HEK293 (cell line): ENCODE measurements at regions not wholly inside any gene's neighbourhood (a gene's known extent, or its start where the extent isn't known, plus 50 kb on each side); places are given as distances from the start of the nearest gene placed in this dataset.

Experiments
- CTCF ChIA-PET: fragments of 350-600 bp; formaldehyde crosslinking; extraction: SDS; loops from one replicate; lab custom pipeline; 2021; ENCODE audit warnings: antibody characterized with exemption; lab: Yijun Ruan, JAX
- POLR2A ChIA-PET: fragments of 300-600 bp; formaldehyde crosslinking; extraction: SDS; loops from one replicate; lab custom pipeline; 2020; ENCODE audit warnings: antibody characterized with exemption, inconsistent platforms; lab: Yijun Ruan, JAX
- H3K27ac ChIP-seq: fragments of 200-500 bp; sonication (Bioruptor generic); 2 replicates; pipeline ENCODE4 v1.5.1; 2014; ENCODE audit warnings: low read depth, low read length, control low read depth, inconsistent platforms; ENCODE audit errors: extremely low read depth
- H3K36me3 ChIP-seq, 2 experiments: fragments of 200-500 bp in 1 of 2; sonication (Bioruptor generic) in 1 of 2; 1 replicate in 1 of 2; 2 replicates in 1 of 2; pipeline ENCODE4 v1.5.1; 2014 to 2017; ENCODE audit warnings: inconsistent platforms in 2 of 2, low read length in 2 of 2; ENCODE audit not compliant: control insufficient read depth in 2 of 2, insufficient read depth in 1 of 2
- H3K4me1 ChIP-seq: fragments of 200-500 bp; sonication (Bioruptor generic); 2 replicates; pipeline ENCODE4 v1.5.1; 2014; ENCODE audit warnings: mild to moderate bottlenecking, low read length, inconsistent platforms; ENCODE audit not compliant: control insufficient read depth, insufficient read depth
- H3K4me3 ChIP-seq: 2 replicates; pipeline ENCODE4 v1.5.1; 2011; ENCODE audit warnings: low read depth, mild to moderate bottlenecking, control low read depth, low read length, moderate library complexity
- H3K9me3 ChIP-seq: fragments of 200-500 bp; sonication (Bioruptor generic); 2 replicates; pipeline ENCODE4 v1.5.1; 2014; ENCODE audit warnings: low read depth, low read length, inconsistent platforms; ENCODE audit not compliant: control insufficient read depth, insufficient read depth
- BCL6B ChIP-seq: fragments of 450-650 bp; formaldehyde crosslinking; IDR thresholded peaks from 2 replicates; pipeline ENCODE4 v1.5.1; 2017; ENCODE audit warnings: missing biosample characterization, missing genetic modification characterization
- KLF10 ChIP-seq: fragments of 450-650 bp; IDR thresholded peaks from 2 replicates; pipeline ENCODE4 v1.5.1; 2018; ENCODE audit warnings: missing biosample characterization, mild to moderate bottlenecking, missing genetic modification characterization
- KLF9 ChIP-seq: fragments of 450-650 bp; formaldehyde crosslinking; IDR thresholded peaks from 2 replicates; pipeline ENCODE4 v1.5.1; 2016; ENCODE audit warnings: missing biosample characterization, missing genetic modification characterization, low read depth
- OSR2 ChIP-seq: fragments of 450-650 bp; formaldehyde crosslinking; IDR thresholded peaks from 2 replicates; pipeline ENCODE4 v1.5.1; 2016; ENCODE audit warnings: missing biosample characterization, missing genetic modification characterization
- REST ChIP-seq: fragments of 450-650 bp; formaldehyde crosslinking; IDR thresholded peaks from 2 replicates; pipeline ENCODE4 v1.5.1; 2016; ENCODE audit warnings: missing biosample characterization, missing genetic modification characterization
- SP7 ChIP-seq: fragments of 450-650 bp; formaldehyde crosslinking; IDR thresholded peaks from 2 replicates; pipeline ENCODE4 v1.5.1; 2016; ENCODE audit warnings: missing biosample characterization, missing genetic modification characterization
- TCF7L2 ChIP-seq: IDR thresholded peaks from 2 replicates; pipeline ENCODE4 v1.6.1; 2011; ENCODE audit warnings: low read depth, mild to moderate bottlenecking, inconsistent platforms, low read length, moderate library complexity, borderline replicate concordance
- YY1 ChIP-seq: fragments of 450-650 bp; formaldehyde crosslinking; IDR thresholded peaks from 2 replicates; pipeline ENCODE4 v1.5.1; 2018; ENCODE audit warnings: missing biosample characterization, missing genetic modification characterization
- YY2 ChIP-seq: fragments of 450-650 bp; formaldehyde crosslinking; IDR thresholded peaks from 2 replicates; pipeline ENCODE4 v1.5.1; 2016; ENCODE audit warnings: missing biosample characterization, missing genetic modification characterization
- ZBTB1 ChIP-seq: fragments of 450-650 bp; formaldehyde crosslinking; IDR thresholded peaks from 2 replicates; pipeline ENCODE4 v1.5.1; 2016; ENCODE audit warnings: missing biosample characterization, missing genetic modification characterization
- ZBTB8A ChIP-seq: fragments of 450-650 bp; formaldehyde crosslinking; IDR thresholded peaks from 2 replicates; pipeline ENCODE4 v1.5.1; 2016; ENCODE audit warnings: missing biosample characterization, missing genetic modification characterization
- ZFP3 ChIP-seq: fragments of 450-650 bp; formaldehyde crosslinking; IDR thresholded peaks from 2 replicates; pipeline ENCODE4 v1.5.1; 2016; ENCODE audit warnings: low read depth, missing biosample characterization, missing genetic modification characterization
- ZFP37 ChIP-seq: fragments of 450-650 bp; formaldehyde crosslinking; IDR thresholded peaks from 2 replicates; pipeline ENCODE4 v1.5.1; 2016; ENCODE audit warnings: missing biosample characterization, missing genetic modification characterization
- ZFP41 ChIP-seq: fragments of 450-650 bp; formaldehyde crosslinking; IDR thresholded peaks from 2 replicates; pipeline ENCODE4 v1.5.1; 2016; ENCODE audit warnings: missing biosample characterization, missing genetic modification characterization, borderline replicate concordance
- ZNF112 ChIP-seq: fragments of 450-650 bp; formaldehyde crosslinking; IDR thresholded peaks from 2 replicates; pipeline ENCODE4 v1.5.0; 2017; ENCODE audit warnings: missing biosample characterization, missing genetic modification characterization
- ZNF302 ChIP-seq: fragments of 450-650 bp; formaldehyde crosslinking; IDR thresholded peaks from 2 replicates; pipeline ENCODE4 v1.5.1; 2016; ENCODE audit warnings: missing biosample characterization, missing genetic modification characterization, low read depth
- ZNF404 ChIP-seq: fragments of 450-650 bp; formaldehyde crosslinking; IDR thresholded peaks from 2 replicates; pipeline ENCODE4 v1.5.1; 2017; ENCODE audit warnings: missing biosample characterization, missing genetic modification characterization
- ZNF514 ChIP-seq: fragments of 450-650 bp; formaldehyde crosslinking; IDR thresholded peaks from 2 replicates; pipeline ENCODE4 v1.5.1; 2016; ENCODE audit warnings: missing biosample characterization, missing genetic modification characterization
- ZNF561 ChIP-seq: fragments of 450-650 bp; IDR thresholded peaks from 2 replicates; pipeline ENCODE4 v1.5.1; 2018; ENCODE audit warnings: missing biosample characterization, missing genetic modification characterization, borderline replicate concordance
- ZNF585B ChIP-seq: fragments of 450-650 bp; formaldehyde crosslinking; IDR thresholded peaks from 2 replicates; pipeline ENCODE4 v1.5.1; 2016; ENCODE audit warnings: missing biosample characterization, missing genetic modification characterization
- ZNF792 ChIP-seq: fragments of 450-650 bp; formaldehyde crosslinking; IDR thresholded peaks from 2 replicates; pipeline ENCODE4 v1.5.1; 2016; ENCODE audit warnings: missing biosample characterization, missing genetic modification characterization
- ZNF837 ChIP-seq: fragments of 450-650 bp; formaldehyde crosslinking; IDR thresholded peaks from 2 replicates; pipeline ENCODE4 v1.5.1; 2016; ENCODE audit warnings: missing biosample characterization, missing genetic modification characterization
- TF ChIP-seq, protein P1 (sequence below): fragments of 450-650 bp; formaldehyde crosslinking; IDR thresholded peaks from 2 replicates; pipeline ENCODE4 v1.5.1; 2016; ENCODE audit warnings: missing biosample characterization, missing genetic modification characterization
- TF ChIP-seq, protein P2 (sequence below): fragments of 450-650 bp; IDR thresholded peaks from 2 replicates; pipeline ENCODE4 v1.5.1; 2018; ENCODE audit warnings: missing biosample characterization, mild to moderate bottlenecking, missing genetic modification characterization

DNA sequence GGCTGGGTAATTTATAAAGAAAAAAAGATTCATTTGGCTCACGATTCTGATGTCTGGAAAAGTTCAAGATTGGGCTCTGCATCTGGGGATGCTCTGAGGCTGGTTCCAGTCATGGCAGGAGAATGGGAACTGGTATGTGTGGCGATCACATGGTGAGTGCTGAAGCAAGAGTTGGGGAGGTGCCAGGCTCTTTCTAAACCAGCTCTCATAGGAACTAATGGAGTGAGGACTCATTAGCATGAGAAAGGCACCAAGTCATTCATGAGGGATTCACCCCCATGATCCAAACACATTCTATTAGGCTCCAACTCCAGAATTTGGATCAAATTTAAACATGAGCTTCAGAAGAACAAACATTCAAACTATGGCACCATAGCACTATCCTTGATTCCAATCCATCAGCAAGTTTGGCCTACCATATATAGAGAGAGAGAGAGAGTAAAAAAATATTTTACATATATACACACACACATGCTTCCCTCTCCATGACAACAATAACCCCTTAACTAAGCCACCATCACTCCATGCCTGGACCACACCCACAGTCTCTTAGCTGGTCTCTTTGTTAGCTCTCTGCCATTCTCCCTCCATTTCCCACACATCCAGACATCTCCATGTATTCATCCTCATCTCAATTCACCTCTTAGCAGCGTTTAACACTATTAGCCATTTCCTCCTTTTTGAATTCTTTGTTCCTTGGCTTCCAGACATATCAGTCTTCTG, 57.9 kb downstream of the NPY start:
- Histone ChIP-seq H3K36me3 (no peaks in the 10 kb centered on the region), H3K4me1 (no peaks in the 10 kb centered on the region), H3K27ac (no peak overlapping the region), H3K4me3 (no peak overlapping the region), H3K9me3 (no peaks in the 10 kb centered on the region)
- no peak for TF ChIP-seq ZNF404 (tag by site-specific recombination)
- TF ChIP-seq, protein P1, sequence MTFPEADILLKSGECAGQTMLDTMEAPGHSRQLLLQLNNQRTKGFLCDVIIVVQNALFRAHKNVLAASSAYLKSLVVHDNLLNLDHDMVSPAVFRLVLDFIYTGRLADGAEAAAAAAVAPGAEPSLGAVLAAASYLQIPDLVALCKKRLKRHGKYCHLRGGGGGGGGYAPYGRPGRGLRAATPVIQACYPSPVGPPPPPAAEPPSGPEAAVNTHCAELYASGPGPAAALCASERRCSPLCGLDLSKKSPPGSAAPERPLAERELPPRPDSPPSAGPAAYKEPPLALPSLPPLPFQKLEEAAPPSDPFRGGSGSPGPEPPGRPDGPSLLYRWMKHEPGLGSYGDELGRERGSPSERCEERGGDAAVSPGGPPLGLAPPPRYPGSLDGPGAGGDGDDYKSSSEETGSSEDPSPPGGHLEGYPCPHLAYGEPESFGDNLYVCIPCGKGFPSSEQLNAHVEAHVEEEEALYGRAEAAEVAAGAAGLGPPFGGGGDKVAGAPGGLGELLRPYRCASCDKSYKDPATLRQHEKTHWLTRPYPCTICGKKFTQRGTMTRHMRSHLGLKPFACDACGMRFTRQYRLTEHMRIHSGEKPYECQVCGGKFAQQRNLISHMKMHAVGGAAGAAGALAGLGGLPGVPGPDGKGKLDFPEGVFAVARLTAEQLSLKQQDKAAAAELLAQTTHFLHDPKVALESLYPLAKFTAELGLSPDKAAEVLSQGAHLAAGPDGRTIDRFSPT (tag by site-specific recombination) = no peak
- TF ChIP-seq ZNF837 (tag by site-specific recombination) = no peak
- TF ChIP-seq BCL6B (tag by site-specific recombination) = no peak
- TF ChIP-seq ZBTB1 (tag by site-specific recombination) = no peak
- TF ChIP-seq OSR2 (tag by site-specific recombination) = no peak
- TF ChIP-seq ZBTB8A (tag by site-specific recombination) = no peak
- no peak for TF ChIP-seq TCF7L2
- no peak for TF ChIP-seq ZFP3 (tag by site-specific recombination)
- no peak for TF ChIP-seq ZFP41 (tag by site-specific recombination)
- no peak for TF ChIP-seq ZFP37 (tag by site-specific recombination)
- TF ChIP-seq SP7 (tag by site-specific recombination) = no peak
- no peak for TF ChIP-seq YY1 (tag by site-specific recombination)
- TF ChIP-seq ZNF792 (tag by site-specific recombination) = no peak
- CTCF ChIA-PET = no interaction called here
- POLR2A ChIA-PET = no interaction called here

GRCh38 chr7:24343614-24344013, 59.6 kb downstream of the NPY start:
- no peaks in the 10 kb centered on the region for H3K36me3 ChIP-seq
- no peak for TF ChIP-seq KLF9
- no peak for TF ChIP-seq ZNF585B (tag by site-specific recombination)
- TF ChIP-seq ZNF514 (tag by site-specific recombination) = no peak
- no peak for TF ChIP-seq REST
- TF ChIP-seq, protein P2, sequence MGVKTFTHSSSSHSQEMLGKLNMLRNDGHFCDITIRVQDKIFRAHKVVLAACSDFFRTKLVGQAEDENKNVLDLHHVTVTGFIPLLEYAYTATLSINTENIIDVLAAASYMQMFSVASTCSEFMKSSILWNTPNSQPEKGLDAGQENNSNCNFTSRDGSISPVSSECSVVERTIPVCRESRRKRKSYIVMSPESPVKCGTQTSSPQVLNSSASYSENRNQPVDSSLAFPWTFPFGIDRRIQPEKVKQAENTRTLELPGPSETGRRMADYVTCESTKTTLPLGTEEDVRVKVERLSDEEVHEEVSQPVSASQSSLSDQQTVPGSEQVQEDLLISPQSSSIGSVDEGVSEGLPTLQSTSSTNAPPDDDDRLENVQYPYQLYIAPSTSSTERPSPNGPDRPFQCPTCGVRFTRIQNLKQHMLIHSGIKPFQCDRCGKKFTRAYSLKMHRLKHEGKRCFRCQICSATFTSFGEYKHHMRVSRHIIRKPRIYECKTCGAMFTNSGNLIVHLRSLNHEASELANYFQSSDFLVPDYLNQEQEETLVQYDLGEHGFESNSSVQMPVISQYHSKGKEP = no peak
- no peak for TF ChIP-seq YY2 (tag by site-specific recombination)
- TF ChIP-seq KLF10 (tag by site-specific recombination) = no peak
- no peak for TF ChIP-seq ZNF112 (tag by site-specific recombination)
- TF ChIP-seq ZNF561 (tag by site-specific recombination) = no peak
- TF ChIP-seq ZFP41 (tag by site-specific recombination) = no peak
- TF ChIP-seq ZNF302 (tag by site-specific recombination) = no peak
- TF ChIP-seq, all 188 proteins: peak for 0
- Histone ChIP-seq H3K4me1 (no peaks in the 10 kb centered on the region), H3K9me3 (no peaks in the 10 kb centered on the region), H3K27ac (no peak overlapping the region), H3K4me3 (no peak overlapping the region)
- ChIA-PET POLR2A (no interaction called here), CTCF (interaction anchor here (0.6 to 1.2 kb wide), 3 partner anchors 8 to 1593 kb away, joined by 3 read pairs; no protein-coding TSS in a partner anchor)
